ENCODE measurements at regions not wholly inside any gene's neighbourhood (a gene's known extent, or its start where the extent isn't known, plus 50 kb on each side); places are given as distances from the start of the nearest gene placed in this dataset.

DNA sequence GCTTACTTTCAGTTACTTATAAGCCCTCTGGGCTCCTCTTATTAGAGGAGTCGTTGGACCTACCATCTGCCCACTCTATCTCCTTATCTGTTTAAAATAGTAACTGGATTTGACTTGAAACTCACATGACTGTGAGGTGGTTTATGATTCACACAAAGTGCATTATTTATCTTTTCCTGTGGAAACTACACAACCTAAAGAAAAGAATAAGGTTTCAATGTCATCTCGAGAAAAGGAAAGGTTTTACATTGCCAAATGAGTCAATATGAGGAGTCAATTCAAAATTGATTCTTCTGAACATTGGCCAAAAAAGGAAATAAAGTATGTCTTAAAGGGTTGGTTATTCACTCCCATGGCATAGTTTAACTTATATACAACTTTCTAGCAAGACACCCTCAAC lies 225.0 kb upstream of the G2E3 start:
- TF ChIP-seq, protein P1, sequence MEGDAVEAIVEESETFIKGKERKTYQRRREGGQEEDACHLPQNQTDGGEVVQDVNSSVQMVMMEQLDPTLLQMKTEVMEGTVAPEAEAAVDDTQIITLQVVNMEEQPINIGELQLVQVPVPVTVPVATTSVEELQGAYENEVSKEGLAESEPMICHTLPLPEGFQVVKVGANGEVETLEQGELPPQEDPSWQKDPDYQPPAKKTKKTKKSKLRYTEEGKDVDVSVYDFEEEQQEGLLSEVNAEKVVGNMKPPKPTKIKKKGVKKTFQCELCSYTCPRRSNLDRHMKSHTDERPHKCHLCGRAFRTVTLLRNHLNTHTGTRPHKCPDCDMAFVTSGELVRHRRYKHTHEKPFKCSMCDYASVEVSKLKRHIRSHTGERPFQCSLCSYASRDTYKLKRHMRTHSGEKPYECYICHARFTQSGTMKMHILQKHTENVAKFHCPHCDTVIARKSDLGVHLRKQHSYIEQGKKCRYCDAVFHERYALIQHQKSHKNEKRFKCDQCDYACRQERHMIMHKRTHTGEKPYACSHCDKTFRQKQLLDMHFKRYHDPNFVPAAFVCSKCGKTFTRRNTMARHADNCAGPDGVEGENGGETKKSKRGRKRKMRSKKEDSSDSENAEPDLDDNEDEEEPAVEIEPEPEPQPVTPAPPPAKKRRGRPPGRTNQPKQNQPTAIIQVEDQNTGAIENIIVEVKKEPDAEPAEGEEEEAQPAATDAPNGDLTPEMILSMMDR (IDR thresholded peaks at IDR 0.05), result no peak
- no peak for TF ChIP-seq POLR2A (IDR thresholded peaks at IDR 0.05)
- intact Hi-C loops (cut with DNase I), result no loop called here
- 37 to 55% (median 44%) methylated on average over 2 of the region's 2 CpGs for WGBS, 4 donors
- Histone ChIP-seq H3K36me3 (replicated peaks in 1 of 2) (no peaks in the 10 kb centered on the region), H3K27ac (no peak overlapping the region), H3K27me3 (no peaks in the 10 kb centered on the region), H3K4me3 (no peak overlapping the region), H3K9me3 (replicated peaks in 1 of 3) (no peaks in the 10 kb centered on the region), H3K4me1 (replicated peaks in 1 of 2) (no peaks in the 10 kb centered on the region)
- no peak for DNase-seq

DNA sequence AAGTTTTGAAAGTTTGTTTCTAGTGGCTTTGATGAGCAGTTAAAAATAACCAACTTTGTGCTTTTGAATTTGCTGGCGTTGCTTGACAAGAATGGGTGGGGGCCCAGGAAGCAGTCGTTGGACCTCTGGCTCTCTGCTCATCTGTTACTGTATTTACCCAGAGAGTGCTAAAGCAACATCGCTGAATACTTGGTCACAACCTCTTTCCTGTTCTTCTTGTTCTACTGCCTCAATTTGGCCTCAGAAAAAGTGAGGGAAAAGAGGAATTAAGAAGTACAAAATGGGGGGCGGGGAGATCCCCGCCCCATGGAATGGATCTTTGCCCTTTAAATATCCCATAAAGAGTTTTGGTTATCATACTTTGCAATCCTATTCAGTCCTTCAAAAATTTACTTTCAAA lies 221.5 kb upstream of the G2E3 start:
- no peak for DNase-seq
- Histone ChIP-seq H3K9me3 (replicated peaks in 1 of 3) (no peaks in the 10 kb centered on the region), H3K36me3 (replicated peaks in 1 of 2) (no peaks in the 10 kb centered on the region), H3K27ac (no peak overlapping the region), H3K4me1 (replicated peaks in 1 of 2) (no peaks in the 10 kb centered on the region), H3K27me3 (no peaks in the 10 kb centered on the region), H3K4me3 (no peak overlapping the region)
- intact Hi-C loops (cut with DNase I), result no loop called here
- 61 to 68% (median 65%) methylated on average over 5 of the region's 5 CpGs for WGBS, 4 donors
- TF ChIP-seq, protein P1 (IDR thresholded peaks at IDR 0.05), result no peak
- no peak for TF ChIP-seq POLR2A (IDR thresholded peaks at IDR 0.05)

DNA sequence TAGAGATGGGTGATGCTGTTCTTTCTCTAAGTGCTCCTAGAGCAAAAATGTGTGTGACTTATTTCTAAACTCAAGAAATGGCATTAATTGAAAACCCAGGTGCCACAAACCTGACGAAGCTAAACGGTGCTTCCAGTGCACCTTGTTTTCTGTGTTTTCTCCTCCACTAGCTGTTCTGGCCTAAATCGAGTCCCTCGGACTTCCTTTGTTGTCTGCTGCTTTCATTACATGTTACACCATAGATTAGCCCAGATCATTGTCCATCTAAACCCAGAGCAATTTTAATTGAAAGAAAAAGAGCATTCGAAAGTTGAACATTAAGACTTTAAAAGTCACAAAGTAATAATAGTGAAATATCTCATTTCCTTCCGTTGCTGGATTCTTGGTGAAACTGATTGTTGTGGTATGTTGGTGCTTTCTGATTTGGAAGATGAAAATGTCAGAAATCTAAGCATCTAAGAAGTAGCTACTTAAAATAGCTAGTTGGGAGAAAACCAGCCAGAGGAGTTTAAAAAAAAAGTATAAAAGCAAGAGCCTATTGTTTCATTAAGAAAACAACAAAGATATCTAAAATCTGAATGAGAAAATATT lies 219.6 kb upstream of the G2E3 start:
- no peaks in the 10 kb centered on the region for H3K4me1 ChIP-seq (replicated peaks in 1 of 2)
- H3K27ac ChIP-seq, result no peak overlapping the region
- intact Hi-C loops (cut with DNase I), result no loop called here
- WGBS, 4 donors, result 75 to 77% (median 75%) methylated on average over 6 of the region's 6 CpGs
- H3K36me3 ChIP-seq (replicated peaks in 1 of 2), result no peaks in the 10 kb centered on the region
- no peaks in the 10 kb centered on the region for H3K27me3 ChIP-seq
- no peaks in the 10 kb centered on the region for H3K9me3 ChIP-seq (replicated peaks in 1 of 3)
- DNase-seq, result no peak
- no peak overlapping the region for H3K4me3 ChIP-seq
- TF ChIP-seq, protein P1 (IDR thresholded peaks at IDR 0.05), result no peak
- TF ChIP-seq POLR2A (IDR thresholded peaks at IDR 0.05), result no peak

DNA sequence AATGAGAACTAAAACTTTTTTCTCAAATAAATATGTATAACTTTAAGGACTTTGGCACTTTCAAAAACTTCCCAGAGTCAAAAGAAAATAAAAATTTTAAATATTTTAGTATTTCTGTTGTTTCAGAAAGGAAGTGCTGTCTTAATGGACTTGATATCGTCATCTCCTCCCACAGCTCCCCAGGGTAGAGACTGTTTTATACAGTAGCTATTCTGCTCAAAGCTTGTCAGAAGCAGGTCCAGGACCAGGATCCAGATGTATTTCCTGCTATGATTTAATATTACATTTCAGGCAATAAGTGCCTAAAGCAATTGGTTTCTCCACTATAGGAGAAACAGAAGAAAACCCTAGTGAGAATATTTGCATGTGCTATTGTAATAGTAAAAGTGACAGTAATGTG lies 218.5 kb upstream of the G2E3 start:
- WGBS, 4 donors, result 62 to 81% (median 76%) methylated on average over 1 of the region's 1 CpG
- H3K27ac ChIP-seq, result no peak overlapping the region
- no peak for DNase-seq
- H3K27me3 ChIP-seq, result no peaks in the 10 kb centered on the region
- intact Hi-C loops (cut with DNase I), result no loop called here
- H3K36me3 ChIP-seq (replicated peaks in 1 of 2), result no peaks in the 10 kb centered on the region
- no peaks in the 10 kb centered on the region for H3K9me3 ChIP-seq (replicated peaks in 1 of 3)
- no peak overlapping the region for H3K4me3 ChIP-seq
- no peaks in the 10 kb centered on the region for H3K4me1 ChIP-seq (replicated peaks in 1 of 2)
- TF ChIP-seq POLR2A (IDR thresholded peaks at IDR 0.05), result no peak
- TF ChIP-seq, protein P1 (IDR thresholded peaks at IDR 0.05), result no peak
